OCI-M1 (cell line): ENCODE measurements at regions not wholly inside any gene's neighbourhood (a gene's known extent, or its start where the extent isn't known, plus 50 kb on each side); places are given as distances from the start of the nearest gene placed in this dataset.
"Not testable (repeated sequence)": the region's sequence is repeated elsewhere in the genome, so short reads cannot be mapped to it uniquely, and the experiment has no call there.

Experiments used
- DNase-seq: peaks from one replicate; lab custom pipeline; 2025; lab: John Stamatoyannopoulos, UW

DNA sequence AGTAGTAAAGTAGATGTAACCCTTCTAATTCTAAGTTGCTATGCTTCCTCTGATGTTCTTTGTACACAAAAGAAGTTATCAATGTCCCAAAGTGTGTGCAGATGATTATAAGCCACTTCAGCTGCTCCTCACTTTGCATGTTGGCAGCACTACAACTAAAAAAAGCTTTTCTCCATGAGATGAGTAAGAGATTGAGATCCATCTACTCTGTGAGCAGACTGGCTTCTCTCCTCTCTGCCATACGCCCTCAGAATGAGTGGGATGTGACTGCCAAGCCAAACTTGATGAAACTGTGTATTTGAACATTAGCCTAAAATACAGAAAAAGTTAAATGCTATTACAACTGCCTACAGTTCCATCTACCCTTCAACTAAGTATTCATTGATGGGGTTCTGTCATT, 102.9 kb upstream of the ETV1 start:
- DNase-seq = no peak

GRCh38 chr7:14085901-14086300, 96.4 kb upstream of the ETV1 start:
- DNase-seq = no peak

GRCh38 chr7:14083761-14084160, 94.3 kb upstream of the ETV1 start:
- DNase-seq = no peak

- DNase-seq = no peak
These were observed 84.5 kb upstream of the ETV1 start for GRCh38 chr7:14073988-14074387.

- peak; percentile 12 for DNase-seq
These were observed 84.1 kb upstream of the ETV1 start for GRCh38 chr7:14073543-14073942.

GRCh38 chr7:14071045-14071444, 81.6 kb upstream of the ETV1 start:
- DNase-seq = no peak

- DNase-seq = no peak
These were observed 80.5 kb upstream of the ETV1 start for GRCh38 chr7:14069961-14070360.

DNA sequence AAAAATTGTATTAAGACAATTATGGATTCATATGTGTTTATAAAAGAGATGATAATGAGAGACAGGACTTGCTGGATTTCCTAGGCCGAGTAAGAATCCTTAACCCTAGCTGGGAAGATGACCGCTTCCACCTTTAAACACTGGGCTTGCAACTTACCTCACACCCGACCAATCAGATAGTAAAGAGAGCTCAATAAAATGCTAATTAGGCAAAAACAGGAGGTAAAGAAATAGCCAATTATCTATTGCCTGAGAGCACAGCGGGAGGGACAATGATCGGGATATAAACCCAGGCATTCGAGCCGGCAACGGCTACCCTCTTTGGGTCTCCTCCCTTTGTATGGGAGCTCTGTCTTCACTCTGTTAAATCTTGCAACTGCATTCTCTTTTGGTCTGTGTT, 77.3 kb upstream of the ETV1 start:
- DNase-seq = not testable (repeated sequence)

DNA sequence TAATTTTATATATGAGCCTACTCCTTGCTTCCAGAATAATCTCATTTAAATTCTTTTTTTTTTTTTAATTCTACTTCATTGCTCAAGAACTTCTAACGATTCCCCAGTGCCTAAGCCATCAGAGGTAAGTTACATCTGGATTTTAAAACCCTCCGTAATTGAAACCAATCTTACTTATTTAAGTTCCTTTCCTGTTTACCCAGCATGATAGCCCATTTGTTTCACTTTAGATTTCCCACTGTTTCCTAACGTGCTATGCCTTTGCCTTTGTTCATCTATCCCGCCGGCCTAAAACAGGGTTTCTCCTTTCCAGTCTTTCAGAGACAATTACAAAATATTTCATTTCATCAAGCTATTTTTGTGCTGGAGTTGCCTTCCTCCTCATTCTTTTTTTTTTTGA, 75.8 kb upstream of the ETV1 start:
- DNase-seq = no peak

- no peak for DNase-seq
These were observed 66.3 kb upstream of the ETV1 start for GRCh38 chr7:14055813-14056212.

DNA sequence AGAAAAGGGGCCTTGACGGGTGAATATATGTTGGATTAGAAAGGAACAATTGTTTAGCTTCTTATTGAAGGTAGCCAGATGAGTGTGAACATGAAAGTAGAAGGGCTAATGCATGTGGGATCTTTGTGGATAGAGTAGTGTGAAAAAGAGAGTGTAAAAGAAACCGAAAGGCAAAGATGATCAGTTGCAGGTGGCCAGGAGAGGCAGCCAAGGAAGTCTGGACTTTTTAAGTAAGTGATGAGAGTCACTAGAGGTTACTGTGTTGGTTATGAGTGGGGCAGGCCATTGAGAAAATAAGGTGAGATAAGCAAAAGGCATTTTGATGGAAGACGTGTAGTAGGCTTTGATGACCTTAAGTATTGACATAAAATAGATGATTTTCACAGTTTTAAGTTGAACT, 64.7 kb upstream of the ETV1 start:
- DNase-seq = no peak

DNA sequence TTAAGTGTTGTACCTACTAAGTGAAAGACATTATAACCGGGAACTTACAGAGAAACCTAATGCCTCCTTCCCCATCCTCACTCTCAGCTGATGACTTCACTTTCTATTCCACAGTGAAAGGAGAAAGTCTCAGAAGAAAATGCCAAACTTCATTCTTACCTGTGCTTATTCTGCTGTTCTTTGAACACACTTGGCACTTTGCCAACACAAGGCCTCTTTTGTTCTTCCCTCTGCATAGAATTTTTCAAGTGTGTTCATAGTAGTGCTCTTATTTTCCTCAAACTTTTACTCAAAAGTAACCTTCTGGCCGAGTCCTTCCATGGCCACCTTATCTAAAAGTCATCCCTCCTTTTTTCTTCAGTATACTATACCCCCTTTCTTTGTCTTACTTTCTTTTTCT, 59.4 kb upstream of the ETV1 start:
- no peak for DNase-seq

- DNase-seq = peak; percentile 78
These were observed 58.4 kb upstream of the ETV1 start for GRCh38 chr7:14047709-14048399.

DNA sequence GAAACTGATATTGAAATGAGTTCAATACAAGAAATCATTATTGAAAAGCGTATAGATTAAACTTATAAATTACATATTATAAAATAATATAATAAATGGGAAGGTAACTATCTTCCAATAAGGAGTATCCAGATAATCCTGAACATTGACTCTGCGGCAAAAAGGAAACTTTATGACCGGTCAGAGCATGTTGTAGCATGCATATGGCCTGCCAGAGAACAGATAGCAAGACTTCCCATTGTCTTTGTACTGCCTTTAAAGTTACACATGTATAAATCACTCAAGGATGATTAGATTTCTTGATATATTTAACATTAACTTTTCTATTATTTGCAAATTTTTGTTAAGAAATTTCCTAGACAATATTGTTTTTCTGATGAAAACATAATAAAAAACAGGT, 56.2 kb upstream of the ETV1 start:
- DNase-seq = no peak

DNA sequence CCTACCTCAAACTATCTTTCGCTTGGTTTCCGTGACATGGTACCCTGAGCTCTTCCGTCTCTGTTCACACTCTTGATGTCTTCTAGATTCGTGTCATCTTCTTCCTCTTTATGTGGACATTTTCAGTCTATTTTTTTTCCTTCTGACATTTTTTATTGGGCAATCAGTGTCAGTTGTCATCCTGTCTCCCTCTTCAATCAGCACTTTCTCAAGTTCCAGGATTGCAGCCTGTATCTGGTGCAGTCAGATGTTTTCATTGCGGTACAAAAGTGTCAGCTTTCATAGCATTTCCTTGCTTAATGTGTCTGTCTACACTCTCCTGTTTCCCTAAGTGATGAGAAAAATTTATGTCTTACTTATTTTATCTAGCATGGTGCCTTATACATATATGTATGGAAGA, 51.1 kb upstream of the ETV1 start:
- DNase-seq = no peak
